ENCODE measurements at regions not wholly inside any gene's neighbourhood (a gene's known extent, or its start where the extent isn't known, plus 50 kb on each side); places are given as distances from the start of the nearest gene placed in this dataset.

DNA sequence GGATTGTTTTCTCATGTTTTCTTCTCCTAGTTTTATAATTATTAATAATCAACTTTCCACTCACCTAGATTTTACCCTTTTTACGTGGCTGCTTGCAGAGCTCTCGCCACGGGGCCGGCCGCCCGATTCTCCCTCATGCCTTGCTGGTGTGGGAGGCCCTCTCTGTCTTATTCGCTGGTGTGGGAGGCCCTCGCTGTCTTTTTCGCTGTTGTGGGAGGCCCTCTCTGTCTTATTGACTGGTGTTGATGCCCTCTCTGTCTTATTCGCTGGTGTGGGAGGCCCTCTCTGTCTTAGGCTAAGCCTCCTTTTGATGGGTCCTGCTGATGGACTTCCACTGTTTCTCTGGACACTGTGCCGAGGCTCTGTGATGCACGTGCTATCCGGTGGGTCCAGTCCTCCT is 161.3 kb upstream of the IRX2 start:
- TF ChIP-seq, protein P1, sequence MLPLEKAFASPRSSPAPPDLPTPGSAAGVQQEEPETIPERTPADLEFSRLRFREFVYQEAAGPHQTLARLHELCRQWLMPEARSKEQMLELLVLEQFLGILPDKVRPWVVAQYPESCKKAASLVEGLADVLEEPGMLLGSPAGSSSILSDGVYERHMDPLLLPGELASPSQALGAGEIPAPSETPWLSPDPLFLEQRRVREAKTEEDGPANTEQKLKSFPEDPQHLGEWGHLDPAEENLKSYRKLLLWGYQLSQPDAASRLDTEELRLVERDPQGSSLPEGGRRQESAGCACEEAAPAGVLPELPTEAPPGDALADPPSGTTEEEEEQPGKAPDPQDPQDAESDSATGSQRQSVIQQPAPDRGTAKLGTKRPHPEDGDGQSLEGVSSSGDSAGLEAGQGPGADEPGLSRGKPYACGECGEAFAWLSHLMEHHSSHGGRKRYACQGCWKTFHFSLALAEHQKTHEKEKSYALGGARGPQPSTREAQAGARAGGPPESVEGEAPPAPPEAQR (CRISPR knock-in tag; IDR thresholded peaks at IDR 0.05) = no peak
- TF ChIP-seq, protein P2, sequence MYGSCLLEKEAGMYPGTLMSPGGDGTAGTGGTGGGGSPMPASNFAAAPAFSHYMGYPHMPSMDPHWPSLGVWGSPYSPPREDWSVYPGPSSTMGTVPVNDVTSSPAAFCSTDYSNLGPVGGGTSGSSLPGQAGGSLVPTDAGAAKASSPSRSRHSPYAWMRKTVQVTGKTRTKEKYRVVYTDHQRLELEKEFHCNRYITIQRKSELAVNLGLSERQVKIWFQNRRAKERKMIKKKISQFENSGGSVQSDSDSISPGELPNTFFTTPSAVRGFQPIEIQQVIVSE (CRISPR knock-in tag; IDR thresholded peaks at IDR 0.05; ENCODE audit: borderline replicate concordance) = no peak

All from WTC11 (cell line).